ENCODE measurements at regions not wholly inside any gene's neighbourhood (a gene's known extent, or its start where the extent isn't known, plus 50 kb on each side); places are given as distances from the start of the nearest gene placed in this dataset.

DNA sequence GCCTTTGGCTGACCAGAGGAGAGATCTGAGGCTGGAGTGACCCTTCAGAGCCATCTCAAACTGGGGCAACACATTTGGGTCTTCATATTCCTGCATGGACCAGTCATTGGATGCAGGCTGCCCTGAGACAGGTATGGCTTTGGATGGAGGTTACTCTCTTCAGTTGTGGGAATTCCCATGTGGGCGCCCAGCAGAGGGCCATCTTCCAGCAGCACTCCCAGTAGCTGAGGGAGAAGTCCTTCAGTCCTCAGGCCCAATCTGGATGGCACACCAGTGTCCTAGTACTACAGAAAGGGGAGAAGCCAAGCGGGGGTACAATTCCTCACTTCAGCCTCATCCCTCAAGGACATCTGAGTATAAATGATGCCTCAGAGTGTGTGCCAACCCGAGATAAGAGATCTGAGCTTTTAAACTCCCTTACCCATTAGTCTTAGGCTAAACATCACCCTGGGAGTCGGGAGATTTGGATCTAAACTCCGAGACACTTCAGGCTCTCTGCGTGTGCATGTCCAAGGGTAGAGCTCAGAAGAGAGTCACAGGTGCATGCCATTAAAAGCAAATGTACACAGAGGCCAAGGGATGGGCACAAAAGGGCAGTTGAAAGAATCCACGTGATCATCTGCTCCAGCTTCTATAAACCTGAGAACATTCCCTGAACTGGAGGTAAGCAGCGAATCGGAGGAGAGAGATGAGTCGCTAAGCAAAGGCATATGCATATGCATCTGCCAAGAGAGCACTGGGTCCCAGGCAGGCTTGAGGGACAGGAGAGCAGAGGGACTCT, 204.6 kb downstream of the CD83 start:
- no peak for DNase-seq (ENCODE audit: low read depth in 2 of 2)

DNA sequence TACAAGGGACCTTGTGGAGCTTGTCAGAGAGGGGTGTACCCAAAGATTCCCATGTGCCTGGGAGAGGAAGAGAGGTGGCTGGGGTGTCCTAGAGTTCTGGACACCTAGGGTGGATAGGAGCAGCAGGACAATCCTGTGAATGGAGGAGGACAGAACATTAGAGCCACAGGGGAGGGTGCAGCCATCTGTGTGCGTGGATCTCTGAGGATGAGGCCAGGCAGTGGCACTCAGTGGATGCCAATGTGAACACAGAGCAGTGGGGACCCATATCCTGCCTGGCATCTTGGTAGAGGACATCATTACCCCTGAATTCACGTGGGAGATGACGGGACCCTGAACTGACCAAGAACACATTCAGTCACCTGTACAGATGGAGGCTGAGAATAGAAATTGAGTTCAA, 205.3 kb downstream of the CD83 start:
- DNase-seq (ENCODE audit: low read depth in 2 of 2) = no peak

GRCh38 chr6:14326774-14327173, 209.2 kb downstream of the CD83 start:
- DNase-seq (ENCODE audit: low read depth in 2 of 2) = no peak

DNA sequence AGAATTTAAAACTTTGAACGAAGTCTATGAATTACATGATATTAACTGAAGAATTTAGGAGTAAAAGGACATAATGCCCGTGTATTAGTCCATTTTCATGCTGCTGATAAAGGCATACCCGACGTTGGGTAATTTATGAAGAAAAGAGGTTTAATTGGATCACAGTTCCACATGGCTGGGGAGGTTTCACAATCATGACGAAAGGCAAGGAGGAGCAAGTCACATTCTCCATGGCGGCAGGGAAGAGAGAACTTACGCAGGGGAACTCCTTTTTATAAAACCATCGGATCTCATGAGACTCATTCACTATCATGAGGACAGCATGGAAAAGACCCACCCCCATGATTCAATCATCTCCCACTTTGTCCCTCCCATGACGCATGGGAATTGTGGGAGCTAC, 210.6 kb downstream of the CD83 start:
- DNase-seq (ENCODE audit: low read depth in 2 of 2) = no peak

DNA sequence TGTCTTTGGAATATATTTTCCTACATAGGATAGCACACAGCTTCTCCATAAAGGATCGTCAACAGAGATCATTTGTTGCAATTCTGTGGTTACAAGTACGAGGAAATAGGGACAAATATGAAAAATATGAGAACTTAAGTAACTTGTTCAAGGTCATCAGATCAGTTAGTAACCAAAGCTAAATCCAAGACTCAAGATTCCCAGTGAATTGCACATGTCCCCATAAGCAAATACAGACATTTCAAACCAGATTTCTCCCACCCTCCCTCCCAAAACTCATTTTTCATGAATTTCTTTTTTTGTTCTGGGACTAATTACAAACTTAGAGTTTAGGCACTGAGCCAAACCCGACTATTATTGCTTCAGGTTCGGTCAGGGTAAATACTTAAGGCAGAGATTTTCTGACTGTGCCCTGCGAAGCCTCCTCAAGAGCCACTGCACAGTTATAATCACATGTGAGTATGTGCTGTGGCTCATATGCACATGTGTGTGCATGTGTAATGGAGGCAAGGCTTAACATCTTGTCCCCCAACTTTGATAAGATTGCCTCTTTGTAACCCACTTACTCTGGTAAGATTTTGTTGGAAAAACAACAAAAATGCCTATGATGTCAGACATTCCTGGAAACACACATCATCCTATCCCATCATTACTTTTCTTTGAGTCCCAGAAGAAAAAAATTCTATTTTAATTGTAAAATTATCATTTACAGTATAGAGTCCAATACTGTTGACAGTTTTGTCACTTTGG, 216.2 kb downstream of the CD83 start:
- no peak for DNase-seq (ENCODE audit: low read depth in 2 of 2)

DNA sequence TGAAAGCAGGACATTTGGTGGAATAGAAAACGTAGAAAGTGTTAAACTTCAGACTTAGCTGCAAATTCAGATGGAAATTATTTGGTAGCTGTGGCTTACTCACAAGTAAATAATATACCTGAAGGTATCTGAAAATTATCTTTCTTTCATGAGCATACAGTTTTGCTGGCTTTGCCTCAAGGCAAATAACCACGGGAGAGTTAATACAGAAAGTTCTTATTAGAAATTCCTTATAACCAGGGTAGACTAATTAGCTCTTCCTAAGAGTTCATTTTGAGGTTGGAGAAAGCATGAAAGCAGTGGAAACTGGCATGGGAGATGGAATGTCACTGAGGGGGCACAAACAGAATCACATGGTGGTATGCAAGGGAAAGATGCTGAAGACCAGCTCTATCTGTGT, 217.5 kb downstream of the CD83 start:
- DNase-seq (ENCODE audit: low read depth in 2 of 2) = no peak

GRCh38 chr6:14337152-14337551, 219.6 kb downstream of the CD83 start:
- DNase-seq (ENCODE audit: low read depth in 2 of 2) = no peak

- DNase-seq (ENCODE audit: low read depth in 2 of 2) = no peak
Observed at GRCh38 chr6:14339172-14339571, 221.6 kb downstream of the CD83 start.

DNA sequence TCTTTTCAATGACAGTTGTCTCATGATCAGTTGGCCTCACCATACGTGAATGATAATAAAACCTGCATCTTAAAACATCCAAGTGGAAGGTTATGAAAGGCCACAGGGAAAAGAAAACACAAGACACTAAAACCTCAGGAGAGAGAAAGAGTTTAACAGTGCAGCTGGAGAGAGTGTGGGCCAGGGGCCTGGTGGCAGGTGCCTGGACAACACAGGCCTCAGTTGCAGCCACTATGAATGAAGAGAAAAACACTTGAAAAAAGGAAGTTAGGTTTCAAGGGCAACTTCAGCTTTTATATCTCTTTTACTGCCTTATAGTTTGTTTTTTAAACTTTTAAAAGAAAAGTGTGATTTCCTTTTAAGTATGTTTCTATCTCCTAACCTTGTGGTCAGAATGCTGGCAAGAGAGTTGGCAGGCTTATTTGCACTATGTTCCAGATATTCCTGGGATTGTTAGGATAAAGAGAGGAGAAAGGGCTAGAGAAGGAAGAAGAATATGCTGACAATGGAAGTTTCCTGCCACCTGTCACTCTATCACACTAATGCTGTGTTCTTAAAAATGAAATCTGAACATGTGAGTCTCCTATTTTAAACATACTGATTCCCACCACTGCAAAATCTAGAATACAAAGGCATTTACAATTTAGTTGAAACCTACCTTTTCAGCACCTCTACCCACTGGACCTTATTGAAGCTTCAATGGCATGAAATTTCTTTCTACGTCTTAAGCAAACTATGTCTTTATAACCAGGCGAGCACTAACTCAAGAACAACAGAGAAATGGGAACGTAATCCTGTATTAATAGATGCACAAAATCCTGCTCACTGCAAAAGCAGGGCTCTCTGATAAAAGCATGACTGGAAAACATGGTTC, 222.4 kb downstream of the CD83 start:
- no peak for DNase-seq (ENCODE audit: low read depth in 2 of 2)

DNA sequence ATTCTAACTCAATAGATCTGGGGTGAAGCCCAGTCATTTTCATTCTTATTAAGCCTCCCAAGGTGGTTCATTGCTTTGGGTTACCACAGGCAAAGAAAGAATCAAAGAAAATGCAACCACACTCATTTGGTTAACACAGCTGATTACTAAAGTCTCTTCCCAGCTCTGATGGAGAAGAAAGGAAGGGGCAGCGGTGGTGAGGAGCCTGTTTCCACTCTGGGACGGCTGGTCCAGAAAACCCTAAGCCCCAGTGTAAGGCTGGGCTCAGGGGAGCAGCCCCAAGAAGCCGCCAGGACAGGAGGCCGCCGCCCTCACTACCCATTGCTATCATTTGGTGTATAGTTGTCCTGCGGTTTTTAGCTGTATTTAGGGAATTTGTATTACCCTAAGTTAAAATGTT, 226.9 kb downstream of the CD83 start:
- DNase-seq (ENCODE audit: low read depth in 2 of 2) = no peak

- no peak for DNase-seq (ENCODE audit: low read depth in 2 of 2)
Observed at GRCh38 chr6:14348389-14348788, 230.8 kb downstream of the CD83 start.

DNA sequence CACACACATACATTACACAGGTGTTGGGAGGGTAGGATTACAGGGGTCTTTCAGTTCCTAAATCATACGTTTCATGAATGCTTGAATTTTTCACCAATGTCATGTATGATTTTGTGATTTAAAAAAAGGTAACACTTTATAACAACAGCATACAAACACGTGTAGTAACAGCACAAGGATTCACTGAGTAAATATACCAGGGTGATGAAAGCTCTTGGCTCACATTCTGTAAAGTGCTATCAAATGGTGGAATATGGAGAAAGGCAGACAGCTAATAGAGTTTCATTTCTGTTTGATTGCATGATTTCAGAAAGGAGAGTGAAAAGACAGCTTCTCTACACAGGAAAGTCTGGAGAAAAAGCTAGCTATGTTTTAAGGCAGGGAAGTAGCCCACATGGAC, 231.9 kb downstream of the CD83 start:
- DNase-seq (ENCODE audit: low read depth in 2 of 2) = no peak

GRCh38 chr6:14350210-14350609, 232.6 kb downstream of the CD83 start:
- no peak for DNase-seq (ENCODE audit: low read depth in 2 of 2)

- no peak for DNase-seq (ENCODE audit: low read depth in 2 of 2)
Observed at GRCh38 chr6:14353281-14353680, 235.7 kb downstream of the CD83 start.

GRCh38 chr6:14353798-14354197, 236.2 kb downstream of the CD83 start:
- no peak for DNase-seq (ENCODE audit: low read depth in 2 of 2)

DNA sequence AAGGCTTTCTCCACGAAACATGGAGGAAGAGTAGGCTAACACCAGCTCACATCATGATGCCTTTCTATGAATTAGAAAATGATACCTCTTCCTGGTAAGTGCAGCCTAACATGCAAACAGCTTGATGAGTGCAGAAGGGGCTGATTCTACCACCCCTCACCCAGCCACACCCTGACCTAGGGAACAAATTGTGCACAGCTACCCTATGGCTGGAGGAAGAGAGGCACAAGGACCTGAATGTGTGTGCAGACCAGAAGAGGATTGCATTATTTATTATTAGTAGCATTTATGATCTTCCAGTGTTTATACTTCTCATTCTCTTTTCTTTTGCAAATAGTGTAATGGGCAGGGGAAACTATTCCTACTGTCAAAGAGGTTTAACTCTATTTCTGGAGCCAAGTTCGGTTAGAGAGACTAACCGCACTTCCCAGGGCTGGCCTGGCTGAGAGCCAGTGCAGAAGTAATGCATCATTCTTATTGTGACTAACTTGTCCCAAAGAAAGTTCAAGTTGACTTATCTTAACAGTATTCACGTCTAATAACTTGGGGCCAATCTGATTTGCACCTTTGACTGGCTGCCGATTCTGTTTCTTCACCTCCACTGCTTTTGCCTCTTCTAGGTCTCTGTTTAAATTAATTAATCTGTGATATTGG, 237.5 kb downstream of the CD83 start:
- peak; percentile 30 for DNase-seq (ENCODE audit: low read depth in 2 of 2)

DNA sequence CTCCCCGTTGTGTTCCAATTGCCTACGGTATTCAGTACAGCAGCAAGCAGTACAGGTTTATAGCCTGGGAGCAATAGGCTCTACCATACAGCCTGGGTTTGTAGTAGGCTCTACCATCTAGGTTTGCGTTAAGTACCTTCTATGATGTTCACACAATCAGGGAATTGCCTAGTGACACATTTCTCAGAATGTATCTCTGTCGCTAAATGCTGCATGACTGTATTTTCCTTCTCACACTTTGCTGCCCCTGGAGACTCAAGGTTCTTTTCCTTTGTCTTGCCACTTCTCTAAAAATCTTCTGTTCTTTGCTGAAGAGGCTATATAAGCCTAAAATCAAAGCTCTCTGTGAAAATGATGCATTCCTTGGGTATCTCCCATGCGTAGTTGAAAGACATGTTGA, 241.9 kb downstream of the CD83 start:
- no peak for DNase-seq (ENCODE audit: low read depth in 2 of 2)

- DNase-seq (ENCODE audit: low read depth in 2 of 2) = no peak
Observed at GRCh38 chr6:14360565-14360964, 243.0 kb downstream of the CD83 start.

DNA sequence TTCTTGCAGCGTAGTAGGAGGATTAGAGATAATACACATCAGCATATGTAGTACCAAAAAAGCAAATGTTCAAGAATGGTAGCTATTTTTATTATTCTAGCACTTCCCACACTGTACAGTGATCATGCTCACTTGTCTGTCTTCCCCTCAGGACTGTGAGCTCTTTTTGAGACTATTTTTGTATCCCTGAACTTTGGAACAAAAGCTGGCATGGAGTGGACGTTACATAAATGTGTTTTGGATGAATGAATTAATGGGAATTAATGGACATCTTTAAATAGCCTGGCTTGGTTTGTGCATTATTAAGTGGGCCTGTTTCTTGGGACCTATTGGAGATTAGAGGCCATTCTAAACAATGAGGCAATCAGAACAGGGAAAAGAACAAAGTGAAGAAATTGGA, 243.7 kb downstream of the CD83 start:
- no peak for DNase-seq (ENCODE audit: low read depth in 2 of 2)

- no peak for DNase-seq (ENCODE audit: low read depth in 2 of 2)
Observed at GRCh38 chr6:14361956-14362587, 244.5 kb downstream of the CD83 start.

- DNase-seq (ENCODE audit: low read depth in 2 of 2) = no peak
Observed at GRCh38 chr6:14364370-14364769, 246.8 kb downstream of the CD83 start.
